Hepatocyte (in vitro differentiated cells): ENCODE measurements at regions not wholly inside any gene's neighbourhood (a gene's known extent, or its start where the extent isn't known, plus 50 kb on each side); places are given as distances from the start of the nearest gene placed in this dataset.

Source experiments
- CTCF ChIP-seq: fragments of 200-600 bp; sonication (generic); IDR thresholded peaks from 2 replicates; pipeline ENCODE4 v1.5.1; 2016; ENCODE audit warnings: antibody characterized with exemption, mild to moderate bottlenecking; ENCODE audit not compliant: poor library complexity
- EZH2 ChIP-seq: fragments of 200-600 bp; sonication (generic); IDR thresholded peaks from 2 replicates; pipeline ENCODE4 v1.6.1; 2016; ENCODE audit warnings: antibody characterized with exemption, mild to moderate bottlenecking, borderline replicate concordance

GRCh38 chr10:130766071-130766470 lies 545.5 kb downstream of the TCERG1L start:
- TF ChIP-seq CTCF (no peak), EZH2 (no peak)
